ENCODE measurements at regions not wholly inside any gene's neighbourhood (a gene's known extent, or its start where the extent isn't known, plus 50 kb on each side); places are given as distances from the start of the nearest gene placed in this dataset.

GRCh38 chr1:80083892-80084291 lies 1077.4 kb upstream of the ADGRL4 start:
- DNase-seq = no peak

- DNase-seq = no peak
Observed at GRCh38 chr1:80076469-80076868, 1069.9 kb upstream of the ADGRL4 start.

GRCh38 chr1:80075351-80075750 lies 1068.8 kb upstream of the ADGRL4 start:
- no peak for DNase-seq

- DNase-seq = no peak
Observed at GRCh38 chr1:80072563-80072962, 1066.0 kb upstream of the ADGRL4 start.

GRCh38 chr1:80066060-80066459 lies 1059.5 kb upstream of the ADGRL4 start:
- DNase-seq = no peak

GRCh38 chr1:80064524-80064923 lies 1058.0 kb upstream of the ADGRL4 start:
- no peak for DNase-seq

DNA sequence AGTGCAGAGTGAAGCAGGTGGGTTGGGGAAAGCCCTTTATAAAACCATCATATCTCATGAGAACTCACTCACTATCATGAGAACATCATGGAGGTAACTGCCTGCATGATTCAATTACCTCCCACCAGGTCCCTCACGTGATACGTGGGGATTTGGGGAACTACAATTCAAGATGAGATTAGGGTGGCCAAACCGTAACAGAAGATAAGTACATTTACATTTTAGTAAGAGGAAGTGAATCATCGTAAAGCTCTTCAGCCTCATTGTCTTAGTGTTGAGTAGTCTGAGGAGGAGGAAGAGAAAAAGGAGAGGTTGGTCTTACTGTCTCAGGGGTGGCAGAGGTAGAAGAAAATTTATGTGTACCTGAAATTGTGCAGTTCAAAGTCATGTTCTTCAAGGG lies 1053.4 kb upstream of the ADGRL4 start:
- no peak for DNase-seq

GRCh38 chr1:80056179-80056578 lies 1049.6 kb upstream of the ADGRL4 start:
- DNase-seq = no peak

- DNase-seq = peak; percentile 54 to 85
Observed at GRCh38 chr1:80054129-80054528, 1047.6 kb upstream of the ADGRL4 start.

GRCh38 chr1:80053613-80054012 lies 1047.1 kb upstream of the ADGRL4 start:
- no peak for DNase-seq

DNA sequence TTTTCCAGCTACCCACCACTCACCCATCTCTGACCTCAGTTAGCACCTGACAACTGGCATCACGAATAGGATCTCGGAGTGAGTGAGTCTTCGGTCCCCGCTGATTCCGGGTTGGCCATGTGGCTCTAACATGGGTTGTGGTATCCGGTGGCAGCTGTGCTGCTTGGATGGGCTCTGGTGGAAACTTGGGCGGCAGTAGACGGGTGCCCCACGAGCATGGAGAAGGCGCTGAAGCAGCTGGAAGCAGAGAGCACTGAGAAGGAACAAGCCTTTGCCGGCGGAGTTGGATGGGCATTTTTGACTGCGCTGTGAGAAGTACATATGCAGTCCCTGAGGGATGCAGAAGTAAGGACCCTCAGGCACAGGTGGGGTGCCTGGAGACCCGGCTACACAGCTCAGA lies 1044.0 kb upstream of the ADGRL4 start:
- no peak for DNase-seq

DNA sequence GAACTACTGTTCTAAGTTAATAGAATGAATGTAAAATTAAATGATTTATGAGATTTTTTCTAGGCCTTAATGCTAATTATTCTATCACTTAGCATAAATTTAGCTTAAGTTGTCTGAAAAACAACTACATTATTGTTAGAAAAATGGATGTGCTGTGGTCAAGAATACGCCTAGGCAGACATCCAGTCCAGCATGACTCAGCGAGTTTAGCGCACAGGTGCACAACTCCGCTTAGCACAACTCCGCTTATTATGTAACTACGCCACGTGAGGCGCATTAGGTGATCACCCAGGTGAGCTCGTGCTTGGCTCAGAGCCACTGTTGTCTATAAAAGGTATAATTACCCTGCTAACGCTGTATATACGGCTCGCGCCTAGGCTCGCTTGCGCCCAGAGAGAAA lies 1043.6 kb upstream of the ADGRL4 start:
- DNase-seq = no peak

GRCh38 chr1:80048716-80049115 lies 1042.2 kb upstream of the ADGRL4 start:
- DNase-seq = no peak

GRCh38 chr1:80047791-80048190 lies 1041.3 kb upstream of the ADGRL4 start:
- DNase-seq = no peak

DNA sequence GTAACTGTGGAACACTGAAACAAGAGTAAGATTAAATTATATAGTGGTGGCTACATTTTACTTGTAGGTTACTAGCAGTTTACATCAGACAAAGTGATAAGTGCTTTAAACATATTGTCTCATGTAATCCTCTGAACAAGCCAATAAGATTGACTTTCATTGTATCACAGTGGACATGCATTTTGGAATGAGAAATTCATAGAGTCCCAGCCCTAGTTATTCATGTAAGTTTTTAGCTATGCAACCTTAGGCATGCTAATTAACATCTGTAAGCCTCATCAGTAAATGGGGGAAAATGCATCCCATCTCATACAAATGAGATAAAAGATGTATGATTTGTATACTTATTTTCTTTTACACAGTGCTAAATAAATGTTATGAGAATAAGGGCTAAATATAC lies 1038.1 kb upstream of the ADGRL4 start:
- no peak for DNase-seq

GRCh38 chr1:80036690-80037432 lies 1030.3 kb upstream of the ADGRL4 start:
- no peak for DNase-seq

GRCh38 chr1:80023358-80023757 lies 1016.8 kb upstream of the ADGRL4 start:
- no peak for DNase-seq

- no peak for DNase-seq
Observed at GRCh38 chr1:80021891-80022290, 1015.4 kb upstream of the ADGRL4 start.

DNA sequence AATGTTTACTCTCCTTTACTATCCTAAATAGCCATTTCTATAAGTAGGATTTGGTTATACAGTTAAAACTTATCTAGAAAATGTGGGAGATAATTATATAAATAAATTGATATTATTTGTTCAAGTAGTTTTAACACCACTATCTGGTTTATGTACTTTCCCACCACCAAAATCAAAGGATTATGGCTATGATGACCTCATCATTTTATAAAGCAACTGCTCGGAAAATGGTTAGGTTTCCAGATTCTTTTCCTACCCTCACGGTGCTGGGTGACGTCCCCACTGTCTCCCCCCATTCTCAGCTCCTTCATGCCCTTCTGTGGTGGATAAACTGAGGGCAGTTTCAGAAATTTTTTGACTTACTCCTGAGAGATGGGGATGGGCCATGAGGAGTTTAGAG lies 1011.8 kb upstream of the ADGRL4 start:
- no peak for DNase-seq

GRCh38 chr1:80008934-80009333 lies 1002.4 kb upstream of the ADGRL4 start:
- DNase-seq = no peak

DNA sequence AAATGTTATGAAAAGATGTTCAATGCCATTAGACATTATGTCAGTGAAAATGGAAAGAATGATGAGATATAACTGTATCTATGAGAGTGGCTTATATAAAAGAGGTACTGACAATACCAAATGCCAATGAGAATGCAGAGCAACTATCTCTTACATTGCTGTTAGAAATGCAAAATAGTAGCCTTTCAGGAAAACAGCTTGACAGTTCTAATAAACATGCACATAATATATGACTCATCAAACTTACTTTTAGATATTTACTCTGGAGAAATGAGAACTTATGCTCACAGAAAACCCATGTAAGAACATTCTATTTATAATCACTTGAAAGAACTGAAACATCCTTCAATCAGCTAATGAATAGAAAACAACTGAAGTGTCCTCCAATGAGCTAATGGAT lies 996.7 kb upstream of the ADGRL4 start:
- DNase-seq = no peak

GRCh38 chr1:79988401-79988800 lies 981.9 kb upstream of the ADGRL4 start:
- DNase-seq = no peak

- no peak for DNase-seq
Observed at GRCh38 chr1:79982211-79982610, 975.7 kb upstream of the ADGRL4 start.

DNA sequence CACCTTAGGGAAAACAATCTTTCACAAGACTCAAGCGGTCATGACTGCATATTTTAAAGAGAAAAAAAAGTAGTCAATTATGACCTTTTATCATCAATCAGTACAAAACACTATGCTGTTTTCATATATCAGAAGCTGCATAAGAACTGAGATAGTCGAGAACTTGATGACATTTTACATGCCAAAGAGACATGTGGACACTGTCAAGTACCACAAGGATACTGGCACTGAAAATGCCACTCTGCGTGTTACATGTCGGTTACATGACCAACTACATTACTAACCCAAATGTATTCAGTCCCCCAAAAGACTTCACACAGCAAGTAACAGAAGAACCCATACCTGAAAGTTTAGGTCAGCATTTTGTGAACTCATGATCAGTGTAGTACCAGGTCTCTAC lies 975.0 kb upstream of the ADGRL4 start:
- DNase-seq = no peak

GRCh38 chr1:79979346-79979745 lies 972.8 kb upstream of the ADGRL4 start:
- DNase-seq = no peak
